ENCODE measurements at regions not wholly inside any gene's neighbourhood (a gene's known extent, or its start where the extent isn't known, plus 50 kb on each side); places are given as distances from the start of the nearest gene placed in this dataset.

GRCh38 chr6:53984163-53984562, 127.1 kb upstream of the MLIP start:
- TF ChIP-seq CTCF (IDR thresholded peaks at IDR 0.05) = no peak
- DNase-seq (ENCODE audit: low spot score) (no peak), ATAC-seq (ENCODE audit: low FRiP score) (peak; percentile 36)

- ATAC-seq (ENCODE audit: low FRiP score) (no peak), DNase-seq (ENCODE audit: low spot score) (no peak)
- TF ChIP-seq CTCF (IDR thresholded peaks at IDR 0.05) = no peak
These were observed 126.7 kb upstream of the MLIP start for GRCh38 chr6:53984581-53984980.

GRCh38 chr6:53985366-53985765, 125.9 kb upstream of the MLIP start:
- TF ChIP-seq CTCF (IDR thresholded peaks at IDR 0.05) = no peak
- no peak for DNase-seq (ENCODE audit: low spot score)
- no peak for ATAC-seq (ENCODE audit: low FRiP score)

GRCh38 chr6:53986165-53986720, 125.0 kb upstream of the MLIP start:
- no peak for TF ChIP-seq CTCF (IDR thresholded peaks at IDR 0.05)
- DNase-seq (ENCODE audit: low spot score) = no peak
- ATAC-seq (ENCODE audit: low FRiP score) = no peak

GRCh38 chr6:53986721-53987521, 124.3 kb upstream of the MLIP start:
- ATAC-seq (ENCODE audit: low FRiP score) = no peak
- no peak for DNase-seq (ENCODE audit: low spot score)
- no peak for TF ChIP-seq CTCF (IDR thresholded peaks at IDR 0.05)

- no peak for DNase-seq (ENCODE audit: low spot score)
- ATAC-seq (ENCODE audit: low FRiP score) = no peak
- TF ChIP-seq CTCF (IDR thresholded peaks at IDR 0.05) = no peak
These were observed 123.7 kb upstream of the MLIP start for GRCh38 chr6:53987522-53987888.

- DNase-seq (ENCODE audit: low spot score) (no peak), ATAC-seq (ENCODE audit: low FRiP score) (no peak)
- TF ChIP-seq CTCF (IDR thresholded peaks at IDR 0.05) = no peak
These were observed 121.7 kb upstream of the MLIP start for GRCh38 chr6:53989504-53989903.

All from omental fat pad (tissue), 3 donors.